HG03103 (cell line): ENCODE measurements at regions not wholly inside any gene's neighbourhood (a gene's known extent, or its start where the extent isn't known, plus 50 kb on each side); places are given as distances from the start of the nearest gene placed in this dataset.
A peak's percentile ranks its signal among the peaks of the same experiment; 100 is the strongest.
"Not testable (repeated sequence)": the region's sequence is repeated elsewhere in the genome, so short reads cannot be mapped to it uniquely, and the experiment has no call there.

Experiments
- ATAC-seq: cut with Tn5 transposase; IDR thresholded peaks from one replicate; pipeline ENCODE4 v1.9.1; 2021; ENCODE audit warnings: low read depth; ENCODE audit not compliant: unreplicated experiment

DNA sequence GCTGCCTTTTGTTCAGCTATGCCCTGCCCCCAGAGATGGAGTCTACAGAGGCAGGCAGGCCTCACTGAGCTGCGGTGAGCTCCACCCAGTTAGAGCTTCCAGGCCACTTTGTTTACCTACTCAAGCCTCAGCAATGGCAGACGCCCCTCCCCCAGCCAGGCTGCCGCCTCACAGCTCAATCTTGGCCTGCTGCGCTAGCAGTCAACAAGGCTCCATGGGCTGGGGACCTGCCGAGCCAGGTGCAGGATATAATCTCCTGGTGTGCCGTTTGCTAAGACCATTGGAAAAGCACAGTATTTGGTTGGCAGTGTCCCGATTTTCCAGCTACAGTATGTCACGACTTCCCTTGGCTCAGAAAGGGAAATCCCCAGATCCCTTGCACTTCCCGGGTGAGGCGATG, 862.0 kb downstream of the GRID1 start:
- not testable (repeated sequence) for ATAC-seq

DNA sequence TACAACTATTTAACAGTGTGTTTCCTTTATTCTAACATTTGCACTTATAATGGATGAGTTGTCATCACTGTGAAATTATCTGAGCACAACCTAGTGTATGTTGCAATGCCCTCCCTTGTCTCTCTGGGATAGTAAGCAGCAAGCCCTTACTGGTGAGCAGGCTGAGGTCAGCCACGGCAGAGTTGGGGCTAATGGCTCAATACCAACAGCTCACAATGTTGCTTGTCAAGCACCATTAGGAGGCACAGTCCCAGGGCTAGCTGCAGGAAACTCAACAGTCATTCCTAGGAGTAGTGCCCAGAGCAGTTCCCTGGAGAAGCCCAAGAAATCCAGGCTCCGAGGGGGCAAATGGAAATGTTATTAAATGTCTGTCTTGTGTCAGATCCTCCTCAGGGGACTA, 858.4 kb downstream of the GRID1 start:
- no peak for ATAC-seq

DNA sequence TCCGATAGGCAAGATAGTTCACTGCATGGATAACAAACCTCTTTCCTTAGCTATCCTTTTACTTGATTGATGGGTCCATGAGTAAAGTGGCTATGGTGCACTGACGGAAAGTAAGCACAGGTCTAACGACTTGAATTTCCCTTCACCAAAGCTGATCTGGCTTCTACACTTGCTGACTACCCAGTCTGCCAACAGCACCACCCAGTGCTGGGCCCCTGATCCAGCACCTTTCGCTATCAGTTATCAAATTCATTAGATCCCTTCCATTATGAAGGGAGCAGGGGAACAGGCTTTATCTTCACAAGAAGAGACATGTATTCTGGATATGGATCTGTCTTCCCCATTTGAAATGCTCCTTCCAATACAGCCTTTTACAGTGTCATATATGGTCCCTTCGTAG, 855.9 kb downstream of the GRID1 start:
- ATAC-seq, result no peak

DNA sequence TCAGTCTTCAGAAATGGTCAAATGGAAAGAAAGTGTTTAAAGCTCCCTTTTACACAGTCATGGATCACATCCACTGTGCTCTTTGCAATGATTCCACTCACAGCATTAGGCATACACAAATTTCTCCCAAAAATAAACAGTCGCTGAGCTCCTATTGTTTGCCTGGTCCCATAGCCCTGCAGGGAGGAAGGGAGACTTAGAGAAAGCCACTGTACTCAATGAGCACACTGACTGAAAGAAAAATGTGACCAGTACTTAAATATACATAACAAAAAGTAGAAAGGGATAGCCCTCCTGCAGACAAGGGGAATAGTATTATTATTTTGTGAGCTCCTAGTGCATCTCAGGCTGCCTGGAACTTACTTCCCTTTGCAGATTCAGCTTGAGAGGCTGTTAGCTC, 853.2 kb downstream of the GRID1 start:
- no peak for ATAC-seq

DNA sequence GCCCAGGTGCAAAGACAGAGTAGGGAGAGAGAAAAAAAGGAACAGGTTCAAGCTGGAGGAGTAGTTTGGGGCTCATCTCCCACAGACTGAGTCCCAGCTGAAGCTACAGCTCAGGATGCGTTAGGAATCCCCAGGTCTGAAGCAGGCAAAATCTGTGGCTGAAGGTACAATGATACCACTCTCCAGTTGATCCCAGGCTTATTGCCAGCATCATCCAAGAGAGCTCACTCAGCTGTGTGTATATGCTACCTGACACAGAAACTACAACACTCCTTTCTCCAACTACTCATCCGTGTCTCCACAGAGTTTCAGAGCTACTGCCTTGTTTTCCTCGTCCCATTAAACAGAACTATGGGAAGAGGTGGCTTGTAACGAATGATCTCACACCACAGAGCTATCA, 851.3 kb downstream of the GRID1 start:
- ATAC-seq, result no peak

DNA sequence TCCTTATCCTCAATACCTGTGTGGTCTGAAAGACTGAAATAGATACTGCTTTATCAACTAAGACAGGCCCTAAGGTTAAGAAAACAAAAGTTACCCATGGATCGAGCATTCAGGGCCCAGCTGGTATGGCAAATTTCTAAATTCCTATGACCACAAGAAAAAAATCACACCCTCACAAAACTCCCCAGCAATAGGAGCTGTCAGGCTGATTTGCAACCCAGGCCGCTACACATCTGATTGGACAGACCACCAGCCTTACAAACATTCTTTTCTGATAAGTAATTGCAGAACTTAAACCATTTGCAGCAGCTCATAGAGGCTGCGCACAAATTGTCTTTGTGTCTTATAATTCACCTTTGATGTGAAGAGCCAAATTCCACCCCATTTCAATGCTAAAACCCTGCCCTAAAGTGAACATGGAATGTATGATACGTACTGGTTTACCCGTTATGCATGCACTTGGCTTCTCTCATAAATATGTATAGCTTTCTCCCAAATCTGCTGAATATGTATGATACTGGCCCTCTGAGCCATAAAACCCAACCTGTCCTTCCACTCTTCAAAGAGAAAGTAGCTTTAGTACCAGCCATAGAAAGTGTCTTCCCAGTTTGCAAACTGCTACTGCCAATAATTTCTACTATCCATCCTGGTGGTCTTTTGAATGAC, 842.5 kb downstream of the GRID1 start:
- no peak for ATAC-seq

DNA sequence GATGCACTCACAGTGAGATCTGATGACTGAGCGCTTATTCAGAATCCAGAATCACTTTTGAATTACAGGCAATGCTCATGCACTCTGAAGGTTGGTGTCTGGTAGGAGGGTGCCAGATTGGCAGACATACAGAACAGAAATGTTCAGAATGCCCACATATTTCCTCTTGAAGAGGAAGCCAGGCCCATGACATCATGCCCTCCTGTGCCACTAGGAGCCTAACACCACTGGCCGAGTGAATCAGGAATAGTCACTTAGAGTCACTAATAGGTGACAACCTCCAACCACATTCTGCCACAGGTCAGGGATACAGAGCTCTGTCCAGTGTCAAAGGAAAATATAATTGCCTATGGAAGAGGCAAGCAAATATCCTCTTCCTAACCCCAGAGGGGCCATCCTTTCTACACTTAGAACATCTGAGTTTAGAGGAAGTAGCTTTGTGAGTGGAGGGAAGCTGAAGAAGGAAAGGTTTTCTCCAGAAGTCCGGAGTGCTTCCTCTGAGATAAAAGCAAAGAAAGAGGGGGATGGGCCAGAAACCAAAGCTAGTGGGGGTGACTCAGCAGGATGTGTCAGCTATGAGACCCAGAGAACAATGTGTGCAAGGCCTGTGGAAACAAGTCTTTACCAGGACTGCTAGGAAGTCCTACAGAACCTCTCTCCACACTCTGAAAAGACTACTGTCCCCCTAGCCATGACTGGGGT, 838.8 kb downstream of the GRID1 start:
- ATAC-seq, result no peak

DNA sequence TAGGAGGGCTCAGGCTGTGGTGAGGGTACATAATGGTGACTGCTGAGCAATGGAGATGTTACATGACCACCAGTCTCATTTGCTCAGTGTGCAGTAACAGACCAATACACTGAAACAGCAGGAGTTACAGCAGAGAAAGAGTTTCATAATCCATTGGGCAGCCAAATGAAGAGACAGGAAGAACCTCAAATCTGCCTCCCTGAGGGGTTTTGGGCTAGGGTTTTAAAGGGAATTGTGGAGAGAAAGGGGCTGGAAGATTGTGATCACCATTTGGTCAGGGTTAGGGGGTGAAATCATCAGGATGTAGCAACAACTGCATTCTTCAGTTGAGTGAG, 838.3 kb downstream of the GRID1 start:
- no peak for ATAC-seq

DNA sequence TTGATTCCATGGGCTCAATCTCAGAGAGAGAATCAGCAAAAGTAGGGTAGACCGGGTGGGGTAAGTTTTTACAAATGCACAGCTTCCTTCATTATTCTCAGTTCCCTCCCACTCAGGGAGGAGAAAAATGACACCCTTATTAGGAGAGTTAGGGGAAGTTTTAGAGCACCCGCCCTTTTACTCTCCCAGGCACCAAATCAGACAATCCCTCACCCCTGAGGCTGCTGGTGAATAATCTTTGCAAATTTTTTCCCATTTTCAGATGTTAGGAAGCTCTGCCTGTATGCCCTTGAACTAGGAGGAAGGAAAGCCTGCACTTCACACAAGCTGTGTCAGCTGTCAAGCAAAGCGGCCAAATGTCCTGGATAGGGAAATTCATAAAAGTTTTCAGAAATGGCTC, 834.9 kb downstream of the GRID1 start:
- no peak for ATAC-seq

DNA sequence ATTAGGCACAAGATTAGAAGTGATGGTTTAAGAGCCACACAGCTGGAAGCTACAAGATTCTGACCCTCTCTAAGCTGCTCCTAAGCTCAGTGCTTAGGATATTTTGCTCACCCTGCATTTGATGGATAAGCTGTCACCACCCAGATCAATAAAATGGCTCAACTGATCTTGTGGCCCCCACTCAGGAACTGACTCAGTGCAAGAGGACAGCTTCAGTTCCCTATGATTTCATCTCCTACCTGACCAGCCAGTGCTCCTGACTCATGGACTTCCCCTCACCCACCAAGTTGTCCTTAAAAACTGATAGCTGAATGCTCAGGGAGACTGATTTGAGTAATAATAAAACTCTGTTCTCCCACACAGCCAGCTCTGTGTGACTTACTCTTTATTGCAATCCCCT, 833.8 kb downstream of the GRID1 start:
- no peak for ATAC-seq

DNA sequence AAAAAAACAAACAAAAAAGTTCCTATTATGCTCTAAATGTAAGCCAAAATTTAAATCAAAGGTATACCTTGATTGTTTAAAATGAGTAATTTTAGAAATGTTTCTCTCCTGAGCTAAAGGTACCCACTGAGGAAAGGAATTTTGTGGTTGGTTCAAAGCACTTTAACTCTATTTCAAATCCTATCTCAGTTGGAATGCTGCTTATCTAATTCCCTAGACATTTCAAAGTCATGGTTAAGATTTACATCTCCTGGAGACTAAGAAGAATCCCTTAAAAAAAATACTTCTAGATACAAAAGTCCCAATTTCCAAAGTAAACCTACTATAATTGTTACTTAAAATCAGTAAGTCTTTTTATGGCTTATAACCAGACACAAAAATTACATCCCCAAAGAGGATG, 830.7 kb downstream of the GRID1 start:
- no peak for ATAC-seq

DNA sequence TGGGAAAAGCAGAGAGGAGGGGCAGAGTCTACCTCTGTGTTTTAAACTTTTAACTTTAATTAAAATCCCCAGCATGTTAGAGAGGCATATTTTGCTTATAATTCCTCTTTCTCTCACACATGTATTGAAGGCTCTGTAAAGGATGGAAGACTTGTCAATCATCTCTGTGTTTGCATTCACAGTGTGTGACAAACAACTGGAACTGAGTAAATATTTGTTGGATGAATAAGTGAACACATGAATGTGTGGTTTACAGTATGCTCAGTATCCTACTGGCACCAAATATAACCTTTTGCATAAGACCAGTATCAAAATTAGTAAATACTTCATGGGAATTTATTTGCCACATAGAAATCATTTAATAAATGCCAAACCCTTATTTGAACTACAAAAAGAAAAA, 829.0 kb downstream of the GRID1 start:
- no peak for ATAC-seq

DNA sequence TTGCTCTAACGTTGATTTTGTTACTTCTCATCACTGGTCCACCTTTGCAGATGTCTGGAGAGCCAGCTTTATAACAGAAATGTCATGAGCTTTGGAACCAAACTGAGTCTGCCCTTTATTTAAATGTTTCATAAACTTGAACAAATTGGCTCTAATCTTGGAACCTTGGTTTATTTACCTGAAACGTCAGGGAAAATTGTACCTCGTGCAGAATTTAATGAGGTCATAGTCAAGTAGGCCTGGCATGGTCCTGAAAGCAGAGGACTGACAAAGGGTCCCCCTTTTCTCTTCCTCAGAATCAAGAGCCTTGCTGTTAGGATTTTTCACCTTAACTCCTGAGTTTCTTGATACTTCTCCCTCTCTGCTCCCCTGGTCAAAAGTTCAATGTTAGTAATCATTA, 828.0 kb downstream of the GRID1 start:
- no peak for ATAC-seq

DNA sequence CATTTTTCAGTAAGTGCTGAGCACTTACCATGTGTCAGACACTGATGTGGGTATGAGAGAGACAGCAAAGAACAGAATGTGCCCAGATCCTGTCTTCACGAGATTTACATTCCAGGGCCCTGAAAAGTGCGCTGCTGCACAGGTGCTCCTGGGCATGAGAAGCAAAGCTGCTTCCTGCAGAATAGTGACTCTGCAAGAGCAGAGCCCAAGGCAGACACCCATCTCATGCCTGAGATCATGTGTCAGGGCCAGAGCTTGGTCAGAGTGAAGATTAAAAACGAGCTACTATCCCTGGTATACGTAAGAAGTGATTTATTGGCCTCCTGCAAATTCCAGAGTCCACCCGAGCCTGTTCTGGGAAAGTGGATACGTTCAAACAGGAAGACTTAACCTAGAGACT, 824.4 kb downstream of the GRID1 start:
- no peak for ATAC-seq

DNA sequence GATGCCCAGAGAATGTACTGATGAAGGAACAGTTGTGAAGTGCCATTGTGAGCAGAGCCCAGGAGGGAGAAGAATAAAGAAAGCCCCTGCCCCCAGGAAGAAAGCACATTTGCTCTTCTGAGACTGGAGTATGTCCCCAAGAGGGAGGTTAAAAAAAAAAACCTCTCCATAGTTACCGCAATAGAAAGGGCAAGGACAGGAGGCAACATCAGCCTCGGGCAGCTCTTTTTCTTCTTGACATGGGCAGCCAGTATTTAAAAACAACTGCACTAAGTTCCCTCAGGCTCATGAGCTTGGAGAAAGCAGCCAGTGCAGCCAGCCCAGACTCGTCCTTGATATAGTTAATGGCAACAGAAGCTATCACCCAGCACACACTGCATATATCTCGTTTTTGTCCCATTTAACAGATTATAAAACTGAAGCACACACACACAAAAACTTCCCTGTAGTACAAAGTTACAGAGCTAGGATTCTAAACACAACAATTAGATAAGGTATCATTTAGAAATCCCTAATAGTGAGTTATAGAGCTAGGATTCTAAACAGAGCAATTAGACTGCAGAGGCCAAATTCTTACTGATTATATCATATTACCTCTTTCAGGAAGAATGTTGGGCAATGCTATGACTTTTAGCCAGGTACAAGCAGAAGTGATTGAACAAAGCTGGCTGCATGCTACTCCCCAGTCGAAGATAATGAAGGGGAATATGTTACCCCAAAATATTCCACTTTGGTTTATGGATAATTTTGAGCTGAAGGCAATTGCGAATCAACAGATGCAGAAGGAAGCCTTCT, 823.5 kb downstream of the GRID1 start:
- ATAC-seq, result no peak

DNA sequence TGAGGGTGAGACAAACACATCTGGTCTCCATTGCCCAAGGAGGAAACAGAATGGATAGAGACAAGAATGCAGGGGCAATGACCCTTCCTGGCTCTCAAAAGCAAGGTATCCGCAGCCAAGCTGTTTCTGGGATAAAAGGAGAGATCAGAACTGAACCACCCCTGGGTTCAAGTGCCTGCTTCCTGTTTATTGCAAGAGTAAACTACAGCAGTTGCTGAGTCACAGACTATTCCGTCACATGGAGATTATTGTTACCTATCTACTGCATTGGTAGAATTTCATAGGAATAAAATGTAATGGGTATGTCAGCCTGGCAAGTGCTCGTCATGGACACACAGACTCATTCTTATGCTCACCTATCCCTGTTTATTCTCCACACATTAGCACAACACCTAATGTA, 821.6 kb downstream of the GRID1 start:
- ATAC-seq, result no peak

DNA sequence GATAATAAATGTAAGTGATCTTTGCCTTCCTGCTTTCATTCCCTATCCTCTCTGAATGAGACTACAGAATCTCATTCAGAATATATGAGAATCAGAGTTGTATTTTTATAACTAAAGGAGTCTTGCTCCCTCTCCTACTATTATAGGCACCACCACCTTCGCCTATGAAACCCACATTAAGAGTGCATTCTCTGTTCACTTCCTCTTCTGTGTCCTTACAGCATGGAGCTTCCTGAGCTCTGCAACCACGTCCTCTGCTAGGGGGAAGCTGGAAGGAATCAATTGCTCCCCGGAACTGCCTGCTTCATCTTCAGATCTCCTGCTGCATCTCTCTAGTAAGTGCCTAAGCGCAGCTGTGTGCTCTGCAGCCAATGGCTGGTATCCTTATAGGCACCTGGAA, 820.7 kb downstream of the GRID1 start:
- no peak for ATAC-seq

DNA sequence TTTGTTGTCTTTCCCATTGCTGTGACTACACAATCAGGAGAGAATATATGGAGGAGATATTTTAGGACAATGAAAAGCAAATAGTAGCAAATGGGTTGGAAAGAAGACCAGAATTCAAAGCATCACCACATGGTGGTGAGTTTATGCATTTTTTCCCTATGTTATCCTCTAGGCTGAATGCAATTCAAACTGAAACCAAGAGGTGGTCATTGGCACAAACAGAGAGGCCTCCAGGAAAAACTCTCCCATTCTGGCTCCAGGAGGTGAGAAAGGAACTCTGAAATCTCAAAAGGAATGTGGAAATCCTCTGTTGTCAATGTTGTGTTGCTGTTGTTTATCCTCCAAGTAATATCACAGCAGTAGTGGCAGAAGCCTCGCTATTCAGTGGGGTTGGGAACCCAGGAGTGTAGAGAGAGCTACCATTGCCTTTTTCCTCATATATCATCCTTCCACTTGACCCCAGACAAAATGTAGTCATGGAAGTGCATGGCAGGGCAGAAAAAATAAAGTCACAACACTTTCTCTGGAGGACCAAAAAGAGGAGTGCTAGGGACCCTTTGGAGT, 819.1 kb downstream of the GRID1 start:
- peak; percentile 5 for ATAC-seq

DNA sequence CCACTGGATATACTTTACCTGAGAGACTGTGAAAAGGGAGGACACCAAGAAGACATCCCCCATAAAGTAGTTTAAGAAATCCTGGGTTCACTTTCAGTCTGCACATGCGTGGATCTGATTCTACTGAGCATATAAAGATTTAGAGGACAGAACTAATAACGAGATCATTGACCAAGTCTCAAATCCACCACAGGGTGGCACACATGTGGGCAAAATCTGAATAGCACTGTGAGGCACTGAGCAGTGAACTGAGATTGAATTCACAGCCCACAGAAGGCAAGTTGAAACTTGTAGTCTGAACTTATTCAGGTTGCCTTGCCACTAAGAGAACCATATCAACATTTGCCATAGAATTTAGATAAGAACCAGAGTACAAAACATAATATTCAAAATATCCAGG, 818.6 kb downstream of the GRID1 start:
- ATAC-seq, result peak; percentile 86
